Lower lobe of right lung (tissue), 2 donors: ENCODE measurements at regions not wholly inside any gene's neighbourhood (a gene's known extent, or its start where the extent isn't known, plus 50 kb on each side); places are given as distances from the start of the nearest gene placed in this dataset.

Experiments used
- ATAC-seq, 2 donors: fragments of 200-7000 bp; cut with Tn5 transposase; one replicate each; pipeline ENCODE4 v1.9.1; 2020 to 2022; ENCODE audit warnings: mild to moderate bottlenecking in 2 of 2, moderate library complexity in 2 of 2
- DNase-seq: peaks from one replicate; pipeline ENCODE4 v3.0.0-alpha.2; 2020
- H3K27ac ChIP-seq: fragments of 200-600 bp; one replicate; pipeline ENCODE4 v1.8.0; 2022
- H3K27me3 ChIP-seq: fragments of 200-600 bp; one replicate; pipeline ENCODE4 v1.8.0; 2022; ENCODE audit warnings: low read depth
- H3K36me3 ChIP-seq: fragments of 200-600 bp; one replicate; pipeline ENCODE4 v1.8.0; 2022; ENCODE audit warnings: mild to moderate bottlenecking
- H3K4me1 ChIP-seq: fragments of 200-600 bp; one replicate; pipeline ENCODE4 v1.8.0; 2022
- H3K4me3 ChIP-seq: fragments of 200-600 bp; one replicate; pipeline ENCODE4 v1.8.0; 2022; ENCODE audit warnings: mild to moderate bottlenecking
- H3K9me3 ChIP-seq: fragments of 200-600 bp; one replicate; pipeline ENCODE4 v1.8.0; 2022
- CTCF ChIP-seq: fragments of 200-600 bp; IDR thresholded peaks from one replicate; pipeline ENCODE4 v1.8.0; 2022; ENCODE audit warnings: antibody characterized with exemption, mild to moderate bottlenecking
- intact Hi-C: fragments of 100-400 bp; cut with DNase I; formaldehyde crosslinking; loops from one replicate; pipeline ENCODE4 v1.11.0; 2022
- donor health status: DM: no; HTN: yes; CAD: no; lungs with severe emphysema.

GRCh38 chr18:56258178-56258577 is 380.2 kb downstream of the TXNL1 start:
- H3K9me3 ChIP-seq: no peaks in the 10 kb centered on the region
- ATAC-seq (no peak), DNase-seq (no peak)
- H3K27me3 ChIP-seq: no peaks in the 10 kb centered on the region
- intact Hi-C loops: no loop called here
- no peak overlapping the region for H3K4me3 ChIP-seq
- H3K36me3 ChIP-seq: no peaks in the 10 kb centered on the region
- H3K27ac ChIP-seq: no peak overlapping the region
- no peaks in the 10 kb centered on the region for H3K4me1 ChIP-seq
- TF ChIP-seq CTCF: no peak

- ATAC-seq (peak; percentile 46 to 69), DNase-seq (no peak)
- intact Hi-C loops: no loop called here
- no peak for TF ChIP-seq CTCF
- Histone ChIP-seq H3K9me3 (no peaks in the 10 kb centered on the region), H3K36me3 (no peaks in the 10 kb centered on the region), H3K4me1 (no peaks in the 10 kb centered on the region), H3K4me3 (no peak overlapping the region), H3K27me3 (no peaks in the 10 kb centered on the region), H3K27ac (no peak overlapping the region)
These were observed 381.2 kb downstream of the TXNL1 start for GRCh38 chr18:56257205-56257604.

GRCh38 chr18:56256659-56257058 is 381.7 kb downstream of the TXNL1 start:
- no peak for TF ChIP-seq CTCF
- no peak for DNase-seq
- ATAC-seq: no peak
- H3K36me3 ChIP-seq: no peaks in the 10 kb centered on the region
- H3K27me3 ChIP-seq: no peaks in the 10 kb centered on the region
- H3K27ac ChIP-seq: no peak overlapping the region
- H3K9me3 ChIP-seq: no peaks in the 10 kb centered on the region
- no peak overlapping the region for H3K4me3 ChIP-seq
- H3K4me1 ChIP-seq: no peaks in the 10 kb centered on the region
- intact Hi-C loops: no loop called here

- TF ChIP-seq CTCF: no peak
- intact Hi-C loops: no loop called here
- Histone ChIP-seq H3K36me3 (no peaks in the 10 kb centered on the region), H3K27me3 (no peaks in the 10 kb centered on the region), H3K27ac (no peak overlapping the region), H3K9me3 (no peaks in the 10 kb centered on the region), H3K4me1 (no peaks in the 10 kb centered on the region), H3K4me3 (no peak overlapping the region)
- no peak for ATAC-seq
- no peak for DNase-seq
These were observed 383.0 kb downstream of the TXNL1 start for GRCh38 chr18:56255381-56255780.

- no peaks in the 10 kb centered on the region for H3K36me3 ChIP-seq
- DNase-seq (no peak), ATAC-seq (no peak)
- H3K4me3 ChIP-seq: no peak overlapping the region
- no peaks in the 10 kb centered on the region for H3K9me3 ChIP-seq
- H3K27me3 ChIP-seq: no peaks in the 10 kb centered on the region
- H3K4me1 ChIP-seq: no peaks in the 10 kb centered on the region
- no peak for TF ChIP-seq CTCF
- H3K27ac ChIP-seq: no peak overlapping the region
- intact Hi-C loops: no loop called here
These were observed 385.9 kb downstream of the TXNL1 start for GRCh38 chr18:56252456-56252855.

GRCh38 chr18:56248610-56249235 is 389.7 kb downstream of the TXNL1 start:
- no peak for TF ChIP-seq CTCF
- ATAC-seq: no peak
- Histone ChIP-seq H3K27ac (no peak overlapping the region), H3K9me3 (no peaks in the 10 kb centered on the region), H3K4me3 (no peak overlapping the region), H3K4me1 (peaks cover 7% of the 10 kb centered on the region), H3K27me3 (no peaks in the 10 kb centered on the region), H3K36me3 (no peaks in the 10 kb centered on the region)
- DNase-seq: no peak
- intact Hi-C loops: no loop called here
